ENCODE measurements at regions not wholly inside any gene's neighbourhood (a gene's known extent, or its start where the extent isn't known, plus 50 kb on each side); places are given as distances from the start of the nearest gene placed in this dataset.
A peak's percentile ranks its signal among the peaks of the same experiment; 100 is the strongest.
"Not testable (repeated sequence)": the region's sequence is repeated elsewhere in the genome, so short reads cannot be mapped to it uniquely, and the experiment has no call there.

DNA sequence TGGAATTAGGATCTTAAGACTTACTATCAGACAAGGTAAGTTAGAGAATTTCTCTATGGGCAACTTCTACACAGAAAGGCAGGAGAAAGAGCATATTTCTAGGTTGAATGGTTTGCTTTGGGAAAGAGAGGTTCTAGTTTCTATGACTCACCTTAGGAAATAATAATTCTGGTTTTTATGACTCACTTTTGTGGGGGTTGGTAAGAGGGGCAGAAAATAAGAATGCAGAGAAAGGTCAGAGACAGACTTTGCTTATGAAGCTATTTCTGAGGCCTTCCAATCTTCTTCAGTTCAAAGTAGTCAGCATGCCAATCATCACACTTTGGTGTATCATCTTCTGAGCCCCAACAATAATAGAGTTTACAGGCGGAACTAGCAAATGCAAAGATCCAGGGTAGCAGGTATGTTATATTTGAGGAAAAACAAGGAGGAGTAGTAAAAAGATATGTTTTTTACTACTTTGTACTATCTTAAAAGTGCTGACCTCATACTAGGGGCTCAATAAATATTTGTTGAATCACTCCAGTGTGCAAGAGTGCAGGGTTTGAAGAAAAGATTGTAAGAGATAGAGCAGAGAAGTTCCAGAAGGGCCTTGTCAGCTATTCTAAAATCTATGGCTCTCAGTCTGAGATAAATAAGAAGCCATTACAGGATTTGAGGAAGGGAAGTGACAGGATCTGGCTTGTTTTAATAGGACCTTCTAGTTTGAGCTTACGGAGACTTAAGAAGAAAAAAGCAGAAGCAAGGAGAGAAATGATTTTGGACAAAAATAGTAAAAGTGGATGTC lies 56.7 kb upstream of the LRFN5 start:
- H3K27ac ChIP-seq: no peak overlapping the region
- TF ChIP-seq, protein P1, sequence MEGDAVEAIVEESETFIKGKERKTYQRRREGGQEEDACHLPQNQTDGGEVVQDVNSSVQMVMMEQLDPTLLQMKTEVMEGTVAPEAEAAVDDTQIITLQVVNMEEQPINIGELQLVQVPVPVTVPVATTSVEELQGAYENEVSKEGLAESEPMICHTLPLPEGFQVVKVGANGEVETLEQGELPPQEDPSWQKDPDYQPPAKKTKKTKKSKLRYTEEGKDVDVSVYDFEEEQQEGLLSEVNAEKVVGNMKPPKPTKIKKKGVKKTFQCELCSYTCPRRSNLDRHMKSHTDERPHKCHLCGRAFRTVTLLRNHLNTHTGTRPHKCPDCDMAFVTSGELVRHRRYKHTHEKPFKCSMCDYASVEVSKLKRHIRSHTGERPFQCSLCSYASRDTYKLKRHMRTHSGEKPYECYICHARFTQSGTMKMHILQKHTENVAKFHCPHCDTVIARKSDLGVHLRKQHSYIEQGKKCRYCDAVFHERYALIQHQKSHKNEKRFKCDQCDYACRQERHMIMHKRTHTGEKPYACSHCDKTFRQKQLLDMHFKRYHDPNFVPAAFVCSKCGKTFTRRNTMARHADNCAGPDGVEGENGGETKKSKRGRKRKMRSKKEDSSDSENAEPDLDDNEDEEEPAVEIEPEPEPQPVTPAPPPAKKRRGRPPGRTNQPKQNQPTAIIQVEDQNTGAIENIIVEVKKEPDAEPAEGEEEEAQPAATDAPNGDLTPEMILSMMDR (conservative IDR thresholded peaks at IDR 0.05): no peak

DNA sequence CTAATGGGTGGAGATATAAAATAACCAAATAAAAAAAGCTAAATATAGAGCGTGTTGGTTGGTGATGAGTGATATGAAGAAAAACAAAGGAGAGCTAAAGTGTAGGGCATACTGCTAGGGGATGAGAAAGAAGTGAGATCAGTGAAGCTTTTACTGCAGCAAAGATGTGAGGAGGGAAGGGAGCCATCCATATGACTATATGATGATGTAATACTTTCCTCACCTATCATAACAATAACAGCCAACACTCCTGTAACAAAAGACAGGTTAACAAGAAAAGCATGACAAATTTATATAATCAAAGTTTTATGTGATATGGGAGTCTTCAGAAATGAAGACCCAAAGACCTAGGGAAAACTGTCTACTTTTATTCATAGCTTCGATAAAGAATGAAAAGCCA lies 57.4 kb upstream of the LRFN5 start:
- TF ChIP-seq, protein P1 (conservative IDR thresholded peaks at IDR 0.05): no peak
- H3K27ac ChIP-seq: no peak overlapping the region

DNA sequence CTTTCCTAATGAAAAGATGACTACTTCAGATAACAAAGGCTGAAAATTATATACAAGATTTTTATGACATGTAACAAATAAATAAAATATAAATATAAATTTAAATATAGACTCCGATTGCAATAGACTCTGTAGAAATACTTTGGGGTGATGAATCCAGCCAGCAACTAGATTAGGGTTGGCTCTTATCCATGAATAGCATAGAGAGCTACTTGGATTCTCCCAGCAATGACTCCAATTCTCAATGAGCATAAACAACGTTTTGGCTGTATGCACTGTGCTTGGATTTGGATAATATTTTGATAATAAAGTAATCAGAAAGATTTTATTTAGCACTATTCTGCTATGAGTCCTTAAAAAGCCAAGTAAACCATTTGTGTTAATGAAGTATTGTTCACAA lies 58.0 kb upstream of the LRFN5 start:
- no peak overlapping the region for H3K27ac ChIP-seq
- TF ChIP-seq, protein P1 (conservative IDR thresholded peaks at IDR 0.05): no peak

DNA sequence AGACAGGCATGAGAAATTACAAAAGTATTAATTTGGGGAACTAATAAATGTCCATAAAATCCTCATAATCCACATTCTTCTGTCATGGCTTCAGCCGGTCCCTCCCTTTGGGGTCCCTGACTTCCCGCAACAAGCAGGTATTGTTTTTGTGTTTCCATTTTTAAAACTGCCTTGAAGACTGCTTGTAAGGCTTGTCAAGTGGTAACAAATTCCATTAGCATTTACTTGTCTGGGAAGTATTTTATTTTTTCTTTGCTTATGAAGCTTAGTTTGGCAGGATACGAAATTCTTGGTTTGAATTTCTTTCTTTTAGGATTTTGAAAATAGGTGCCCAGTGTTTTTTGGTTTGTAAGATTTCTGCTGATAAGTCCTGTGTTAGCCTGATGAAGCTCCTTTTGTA lies 65.3 kb upstream of the LRFN5 start:
- no peak overlapping the region for H3K27ac ChIP-seq
- TF ChIP-seq, protein P1 (conservative IDR thresholded peaks at IDR 0.05): no peak

DNA sequence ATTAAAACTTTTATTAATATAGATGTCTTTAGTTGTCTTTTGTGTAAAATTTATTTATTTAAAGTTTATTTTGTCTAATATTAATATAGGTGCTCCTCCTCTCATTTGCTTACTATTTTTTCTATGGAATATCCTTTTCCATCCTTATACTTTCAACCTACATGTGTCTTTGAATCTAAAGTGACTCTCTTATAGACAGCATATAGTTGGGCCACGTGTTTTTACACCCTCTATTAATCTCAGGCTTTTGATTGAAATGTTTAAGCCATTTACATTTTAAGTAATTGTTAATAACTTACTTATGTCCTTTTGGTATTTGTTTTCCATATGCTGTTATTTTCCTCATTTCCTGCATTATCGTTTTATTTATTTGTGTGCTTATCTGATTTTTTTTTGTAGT lies 74.4 kb upstream of the LRFN5 start:
- TF ChIP-seq, protein P1 (conservative IDR thresholded peaks at IDR 0.05): no peak
- H3K27ac ChIP-seq: no peak overlapping the region

DNA sequence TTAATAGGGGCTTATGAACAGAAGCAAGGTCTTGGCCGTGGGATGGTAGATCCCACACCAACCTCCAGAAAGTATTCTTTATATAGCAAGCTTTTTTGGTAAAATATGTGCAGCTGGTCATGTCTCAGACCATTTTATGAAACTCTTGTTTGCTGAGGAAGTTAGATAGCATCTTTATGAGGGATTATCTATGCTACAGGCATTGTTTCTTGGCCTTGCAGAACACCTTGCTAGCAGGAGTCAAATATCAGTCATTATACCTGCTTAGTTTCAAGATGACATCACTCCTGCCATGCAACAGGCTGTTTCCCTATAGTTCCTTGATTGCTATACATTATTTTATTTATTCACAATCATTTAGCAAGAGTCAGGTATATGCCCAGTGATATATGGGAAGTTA lies 84.8 kb upstream of the LRFN5 start:
- H3K27ac ChIP-seq: peak overlapping the region; percentile 67
- TF ChIP-seq, protein P1 (conservative IDR thresholded peaks at IDR 0.05): no peak

DNA sequence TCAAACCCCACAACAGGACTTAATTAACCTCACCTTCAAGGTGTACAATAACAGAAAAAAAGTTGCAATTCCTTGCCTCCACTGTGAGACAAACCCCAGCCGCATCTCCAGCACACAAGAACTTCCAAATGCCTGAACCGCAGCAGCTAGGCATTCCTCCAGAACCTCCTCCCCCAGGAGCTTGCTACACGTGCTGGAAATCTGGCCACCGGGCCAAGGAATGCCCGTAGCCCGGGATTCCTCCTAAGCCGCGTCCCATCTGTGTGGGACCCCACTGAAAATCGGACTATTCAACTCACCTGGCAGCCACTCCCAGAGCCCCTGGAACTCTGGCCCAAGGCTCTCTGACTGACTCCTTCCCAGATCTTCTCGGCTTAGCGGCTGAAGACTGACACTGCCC lies 88.6 kb upstream of the LRFN5 start:
- not testable (repeated sequence) for H3K27ac ChIP-seq

DNA sequence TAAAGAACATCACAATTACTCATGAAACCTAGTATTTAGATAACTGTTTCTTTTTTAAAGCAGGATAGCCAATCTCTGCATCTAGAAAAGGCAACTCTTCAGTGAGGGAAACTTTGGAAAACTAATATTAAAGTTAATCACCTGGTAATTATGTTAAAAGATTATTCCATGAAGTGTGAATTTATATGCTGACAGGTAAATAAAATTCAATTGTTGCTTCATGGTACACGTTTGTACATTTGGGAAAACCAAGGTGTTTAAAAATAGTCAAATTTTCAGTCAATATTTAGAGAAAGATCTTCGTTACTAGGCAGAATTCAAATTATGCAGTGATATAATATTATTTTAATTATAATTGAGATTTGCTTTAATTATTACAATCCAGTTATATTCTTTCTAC lies 100.1 kb upstream of the LRFN5 start:
- TF ChIP-seq, protein P1 (conservative IDR thresholded peaks at IDR 0.05): no peak

More for the DNA sequence above, 100.1 kb upstream of the LRFN5 start:
- no peak overlapping the region for H3K27ac ChIP-seq

All from VCaP (cell line).